HL-60 (cell line): ENCODE measurements at regions not wholly inside any gene's neighbourhood (a gene's known extent, or its start where the extent isn't known, plus 50 kb on each side); places are given as distances from the start of the nearest gene placed in this dataset.

Experiments
- CTCF ChIP-seq: IDR thresholded peaks from one replicate; pipeline ENCODE4 v1.5.1; 2011; ENCODE audit warnings: low read length, control low read depth, inconsistent platforms; ENCODE audit not compliant: insufficient read depth
- GABPA ChIP-seq: IDR thresholded peaks from 2 replicates; pipeline ENCODE4 v1.6.1; 2012; ENCODE audit warnings: low read depth
- POLR2AphosphoS5 ChIP-seq: IDR thresholded peaks from 2 replicates; pipeline ENCODE4 v1.6.1; 2012; ENCODE audit warnings: low read depth
- REST ChIP-seq: IDR thresholded peaks from 2 replicates; pipeline ENCODE4 v1.6.1; 2012; ENCODE audit warnings: low read depth; ENCODE audit not compliant: insufficient replicate concordance

GRCh38 chr6:9517806-9518205 is 897.1 kb downstream of the TFAP2A start:
- no peak for TF ChIP-seq CTCF
- no peak for TF ChIP-seq POLR2AphosphoS5
- TF ChIP-seq REST: no peak
- TF ChIP-seq GABPA: no peak
